Glomerular endothelial cell (primary cell): ENCODE measurements at regions not wholly inside any gene's neighbourhood (a gene's known extent, or its start where the extent isn't known, plus 50 kb on each side); places are given as distances from the start of the nearest gene placed in this dataset.

Experiments used
- DNase-seq: peaks from one replicate; pipeline ENCODE4 v3.0.0-alpha.2; 2011; ENCODE audit warnings: low read depth, low spot score; ENCODE audit errors: extremely low read depth

GRCh38 chr18:56189615-56190014, 448.8 kb downstream of the TXNL1 start:
- no peak for DNase-seq

- no peak for DNase-seq
Observed at GRCh38 chr18:56188529-56189275, 449.7 kb downstream of the TXNL1 start.

GRCh38 chr18:56186319-56186718, 452.1 kb downstream of the TXNL1 start:
- no peak for DNase-seq

- no peak for DNase-seq
Observed at GRCh38 chr18:56185126-56185525, 453.3 kb downstream of the TXNL1 start.

GRCh38 chr18:56176751-56177150, 461.6 kb downstream of the TXNL1 start:
- no peak for DNase-seq

GRCh38 chr18:56175330-56176001, 462.9 kb downstream of the TXNL1 start:
- no peak for DNase-seq

- DNase-seq, result no peak
Observed at GRCh38 chr18:56173542-56174220, 464.7 kb downstream of the TXNL1 start.

- DNase-seq, result no peak
Observed at GRCh38 chr18:56172527-56172926, 465.9 kb downstream of the TXNL1 start.

GRCh38 chr18:56171848-56172247, 466.5 kb downstream of the TXNL1 start:
- DNase-seq, result no peak

- no peak for DNase-seq
Observed at GRCh38 chr18:56168049-56168781, 470.2 kb downstream of the TXNL1 start.

- no peak for DNase-seq
Observed at GRCh38 chr18:56167366-56167765, 471.0 kb downstream of the TXNL1 start.

- no peak for DNase-seq
Observed at GRCh38 chr18:56166914-56167313, 471.5 kb downstream of the TXNL1 start.

- DNase-seq, result no peak
Observed at GRCh38 chr18:56165601-56166355, 472.6 kb downstream of the TXNL1 start.

GRCh38 chr18:56162311-56163265, 475.8 kb downstream of the TXNL1 start:
- DNase-seq, result no peak

- no peak for DNase-seq
Observed at GRCh38 chr18:56161566-56162260, 476.7 kb downstream of the TXNL1 start.

GRCh38 chr18:56158676-56159075, 479.7 kb downstream of the TXNL1 start:
- DNase-seq, result no peak

- no peak for DNase-seq
Observed at GRCh38 chr18:56157541-56157940, 480.9 kb downstream of the TXNL1 start.

GRCh38 chr18:56152551-56153310, 485.7 kb downstream of the TXNL1 start:
- no peak for DNase-seq
